ENCODE measurements at regions not wholly inside any gene's neighbourhood (a gene's known extent, or its start where the extent isn't known, plus 50 kb on each side); places are given as distances from the start of the nearest gene placed in this dataset.

DNA sequence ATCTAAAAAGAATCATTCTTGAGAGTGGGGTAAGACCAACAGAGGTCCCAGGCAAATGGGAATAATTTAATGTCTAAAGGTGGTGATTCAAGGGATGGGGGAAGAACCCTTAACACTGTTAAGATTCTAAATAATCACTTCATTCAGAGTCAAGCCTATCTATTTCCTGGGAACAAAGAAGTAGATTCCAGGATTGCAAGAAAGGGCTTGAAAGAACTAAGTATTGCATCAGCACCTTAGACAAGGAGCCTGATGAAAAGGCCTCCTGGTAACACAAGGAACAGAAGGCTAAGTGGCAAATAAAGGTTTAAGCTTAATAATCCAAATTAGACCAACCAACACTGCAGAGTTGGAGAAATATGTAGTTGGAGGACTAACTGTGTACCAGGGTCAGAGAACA, 620.7 kb upstream of the BTBD3 start:
- TF ChIP-seq, protein P1, sequence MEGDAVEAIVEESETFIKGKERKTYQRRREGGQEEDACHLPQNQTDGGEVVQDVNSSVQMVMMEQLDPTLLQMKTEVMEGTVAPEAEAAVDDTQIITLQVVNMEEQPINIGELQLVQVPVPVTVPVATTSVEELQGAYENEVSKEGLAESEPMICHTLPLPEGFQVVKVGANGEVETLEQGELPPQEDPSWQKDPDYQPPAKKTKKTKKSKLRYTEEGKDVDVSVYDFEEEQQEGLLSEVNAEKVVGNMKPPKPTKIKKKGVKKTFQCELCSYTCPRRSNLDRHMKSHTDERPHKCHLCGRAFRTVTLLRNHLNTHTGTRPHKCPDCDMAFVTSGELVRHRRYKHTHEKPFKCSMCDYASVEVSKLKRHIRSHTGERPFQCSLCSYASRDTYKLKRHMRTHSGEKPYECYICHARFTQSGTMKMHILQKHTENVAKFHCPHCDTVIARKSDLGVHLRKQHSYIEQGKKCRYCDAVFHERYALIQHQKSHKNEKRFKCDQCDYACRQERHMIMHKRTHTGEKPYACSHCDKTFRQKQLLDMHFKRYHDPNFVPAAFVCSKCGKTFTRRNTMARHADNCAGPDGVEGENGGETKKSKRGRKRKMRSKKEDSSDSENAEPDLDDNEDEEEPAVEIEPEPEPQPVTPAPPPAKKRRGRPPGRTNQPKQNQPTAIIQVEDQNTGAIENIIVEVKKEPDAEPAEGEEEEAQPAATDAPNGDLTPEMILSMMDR (conservative IDR thresholded peaks at IDR 0.05) = no peak
- TF ChIP-seq EZH2 (IDR thresholded peaks at IDR 0.05; ENCODE audit: low read depth) = no peak
